Activated CD4-positive, alpha-beta T cell treated with anti-CD3 and anti-CD28 coated beads for 48 hours (primary cell): ENCODE measurements at regions not wholly inside any gene's neighbourhood (a gene's known extent, or its start where the extent isn't known, plus 50 kb on each side); places are given as distances from the start of the nearest gene placed in this dataset.
"Not testable (repeated sequence)": the region's sequence is repeated elsewhere in the genome, so short reads cannot be mapped to it uniquely, and the experiment has no call there.

Source experiments
- DNase-seq: peaks from one replicate; pipeline ENCODE4 v3.0.0-alpha.2; 2020

- DNase-seq = no peak
These were observed 494.9 kb upstream of the RBFOX1 start for GRCh38 chr16:6837722-6838121.

GRCh38 chr16:6836766-6837165 is 495.9 kb upstream of the RBFOX1 start:
- DNase-seq = no peak

GRCh38 chr16:6835941-6836340 is 496.7 kb upstream of the RBFOX1 start:
- no peak for DNase-seq

- DNase-seq = no peak
These were observed 497.1 kb upstream of the RBFOX1 start for GRCh38 chr16:6835516-6835915.

- no peak for DNase-seq
These were observed 504.0 kb upstream of the RBFOX1 start for GRCh38 chr16:6828690-6829089.

GRCh38 chr16:6827931-6828330 is 504.7 kb upstream of the RBFOX1 start:
- no peak for DNase-seq

- no peak for DNase-seq
These were observed 505.4 kb upstream of the RBFOX1 start for GRCh38 chr16:6827267-6827666.

- no peak for DNase-seq
These were observed 510.6 kb upstream of the RBFOX1 start for GRCh38 chr16:6822041-6822440.

- DNase-seq = no peak
These were observed 528.2 kb upstream of the RBFOX1 start for GRCh38 chr16:6804461-6804860.

- DNase-seq = no peak
These were observed 529.5 kb upstream of the RBFOX1 start for GRCh38 chr16:6803176-6803575.

- no peak for DNase-seq
These were observed 535.4 kb upstream of the RBFOX1 start for GRCh38 chr16:6797223-6797622.

GRCh38 chr16:6777624-6778023 is 555.0 kb upstream of the RBFOX1 start:
- DNase-seq = no peak

- DNase-seq = no peak
These were observed 556.9 kb upstream of the RBFOX1 start for GRCh38 chr16:6775712-6776111.

GRCh38 chr16:6771956-6772355 is 560.7 kb upstream of the RBFOX1 start:
- no peak for DNase-seq

- no peak for DNase-seq
These were observed 579.1 kb upstream of the RBFOX1 start for GRCh38 chr16:6753553-6753952.

GRCh38 chr16:6751191-6751590 is 581.5 kb upstream of the RBFOX1 start:
- DNase-seq = no peak

- DNase-seq = no peak
These were observed 582.9 kb upstream of the RBFOX1 start for GRCh38 chr16:6749698-6750097.

GRCh38 chr16:6736302-6736701 is 596.3 kb upstream of the RBFOX1 start:
- DNase-seq = not testable (repeated sequence)

- DNase-seq = no peak
These were observed 597.0 kb upstream of the RBFOX1 start for GRCh38 chr16:6735631-6736030.

- DNase-seq = no peak
These were observed 600.5 kb upstream of the RBFOX1 start for GRCh38 chr16:6732166-6732565.

GRCh38 chr16:6728381-6728780 is 604.3 kb upstream of the RBFOX1 start:
- no peak for DNase-seq

- no peak for DNase-seq
These were observed 606.0 kb upstream of the RBFOX1 start for GRCh38 chr16:6726621-6727020.

- DNase-seq = no peak
These were observed 606.9 kb upstream of the RBFOX1 start for GRCh38 chr16:6725634-6726331.

- DNase-seq = not testable (repeated sequence)
These were observed 607.4 kb upstream of the RBFOX1 start for GRCh38 chr16:6725206-6725605.

GRCh38 chr16:6722786-6723185 is 609.9 kb upstream of the RBFOX1 start:
- DNase-seq = no peak
